A549 (cell line): ENCODE measurements at regions not wholly inside any gene's neighbourhood (a gene's known extent, or its start where the extent isn't known, plus 50 kb on each side); places are given as distances from the start of the nearest gene placed in this dataset.

Experiments used
- ATAC-seq, 2 experiments: fragments of 200-7000 bp in 1 of 2; fragments of >200 bp in 1 of 2; cut with Nextera tagmentation in 1 of 2; cut with Tn5 transposase in 1 of 2; 3 replicates each; pipeline versions ENCODE4 v1.8.0 to v1.9.1; 2018 to 2020; ENCODE audit warnings: mild to moderate bottlenecking in 1 of 2, moderate library complexity in 1 of 2
- CTCF ChIA-PET: fragments of 300-600 bp; sonication (Branson Sonifier 250); formaldehyde crosslinking; extraction: SDS; loops from one replicate; lab custom pipeline; 2021; ENCODE audit warnings: antibody characterized with exemption, inconsistent platforms; lab: Yijun Ruan, JAX
- POLR2A ChIA-PET: fragments of 350-600 bp; formaldehyde crosslinking; extraction: SDS; loops from one replicate; lab custom pipeline; 2021; ENCODE audit warnings: antibody characterized with exemption, inconsistent platforms; lab: Yijun Ruan, JAX
- DNase-seq, 2 experiments: peaks; one replicate each; pipeline versions ENCODE4 v3.0.0 to v3.0.0-alpha.2; 2011 to 2016; ENCODE audit warnings: low read depth in 1 of 2, low spot score in 1 of 2
- FAIRE-seq: peaks from 2 replicates; lab custom pipeline; 2011; peaks lifted over from hg19 to GRCh38; lab: Jason Lieb, UNC
- H3K27ac ChIP-seq, 2 experiments: fragments of >200 bp; sonication (Bioruptor Twin); formaldehyde crosslinking; 3 replicates each; pipeline ENCODE4 v1.5.1; 2016 to 2017
- H3K4me1 ChIP-seq: fragments of >200 bp; sonication (Bioruptor Twin); formaldehyde crosslinking; 3 replicates; pipeline ENCODE4 v1.6.1; 2016
- H3K4me2 ChIP-seq: fragments of >200 bp; sonication (Bioruptor Twin); formaldehyde crosslinking; 3 replicates; pipeline ENCODE4 v1.6.1; 2016
- H3K4me3 ChIP-seq: fragments of >200 bp; sonication (Bioruptor Twin); formaldehyde crosslinking; 3 replicates; pipeline ENCODE4 v1.5.1; 2016
- H3K9me3 ChIP-seq: fragments of >200 bp; sonication (Bioruptor Twin); formaldehyde crosslinking; 3 replicates; pipeline ENCODE4 v1.6.1; 2016
- BHLHE40 ChIP-seq: IDR thresholded peaks from 2 replicates; pipeline ENCODE4 v1.6.1; 2012; ENCODE audit warnings: low read depth, low read length, inconsistent platforms
- CBX2 ChIP-seq: fragments of 200-600 bp; sonication (generic); IDR thresholded peaks from 2 replicates; pipeline ENCODE4 v1.6.1; 2016; ENCODE audit warnings: low read depth, mild to moderate bottlenecking, borderline replicate concordance
- EHF ChIP-seq: fragments of 250-450 bp; sonication (Bioruptor Pico); IDR thresholded peaks from 2 replicates; pipeline ENCODE4 v1.5.0; 2020; ENCODE audit warnings: mild to moderate bottlenecking
- FOSB ChIP-seq: fragments of 250-450 bp; sonication (Bioruptor Pico); IDR thresholded peaks from 2 replicates; pipeline ENCODE4 v1.5.0; 2020; ENCODE audit warnings: mild to moderate bottlenecking, moderate library complexity
- FOXS1 ChIP-seq: fragments of 250-450 bp; sonication (Bioruptor Pico); IDR thresholded peaks from 2 replicates; pipeline ENCODE4 v1.5.0; 2020; ENCODE audit warnings: mild to moderate bottlenecking, moderate library complexity
- HOXA7 ChIP-seq: fragments of 250-450 bp; sonication (Bioruptor Pico); IDR thresholded peaks from 2 replicates; pipeline ENCODE4 v1.5.0; 2020; ENCODE audit warnings: mild to moderate bottlenecking, moderate library complexity
- HOXB13 ChIP-seq: fragments of 250-450 bp; sonication (Bioruptor Pico); IDR thresholded peaks from 2 replicates; pipeline ENCODE4 v1.5.0; 2020; ENCODE audit warnings: low read depth, mild to moderate bottlenecking, moderate library complexity
- JUN ChIP-seq, 2 experiments: fragments of >200 bp; sonication (Bioruptor Twin); formaldehyde crosslinking; IDR thresholded peaks; 2 replicates in 1 of 2; 3 replicates in 1 of 2; pipeline ENCODE4 v1.6.1; 2016 to 2017
- JUNB ChIP-seq: fragments of >200 bp; sonication (Bioruptor Twin); formaldehyde crosslinking; IDR thresholded peaks from 2 replicates; pipeline ENCODE4 v1.6.1; 2016
- KDM1A ChIP-seq: fragments of 200-600 bp; sonication (generic); IDR thresholded peaks from 2 replicates; pipeline ENCODE4 v1.6.1; 2016; ENCODE audit warnings: low read depth, mild to moderate bottlenecking
- MAFK ChIP-seq: fragments of 450-650 bp; IDR thresholded peaks from 2 replicates; pipeline ENCODE4 v1.6.1; 2014; ENCODE audit not compliant: partially characterized antibody
- NPAS2 ChIP-seq: fragments of 250-450 bp; sonication (Bioruptor Pico); IDR thresholded peaks from 2 replicates; pipeline ENCODE4 v1.8.0; 2022; ENCODE audit warnings: mild to moderate bottlenecking, moderate library complexity, borderline replicate concordance
- POLR2AphosphoS2 ChIP-seq: conservative IDR thresholded peaks from 2 replicates; pipeline ENCODE4 v1.6.1; 2012; ENCODE audit warnings: low read length, improper control_type of control experiment, inconsistent platforms
- RARB ChIP-seq: fragments of 250-450 bp; sonication (Bioruptor Pico); IDR thresholded peaks from 2 replicates; pipeline ENCODE4 v1.8.0; 2021; ENCODE audit warnings: mild to moderate bottlenecking, moderate library complexity
- RFX5 ChIP-seq: fragments of 450-650 bp; IDR thresholded peaks from 2 replicates; pipeline ENCODE4 v1.7.1; 2014; ENCODE audit warnings: antibody characterized with exemption, mild to moderate bottlenecking, moderate library complexity
- RNF2 ChIP-seq: fragments of 200-600 bp; sonication (generic); IDR thresholded peaks from 2 replicates; pipeline ENCODE4 v1.6.1; 2016; ENCODE audit warnings: low read depth, mild to moderate bottlenecking, antibody characterized with exemption, moderate library complexity, borderline replicate concordance
- SMC3 ChIP-seq: fragments of >200 bp; sonication (Bioruptor Twin); formaldehyde crosslinking; IDR thresholded peaks from 3 replicates; pipeline ENCODE4 v1.6.1; 2018; ENCODE audit warnings: inconsistent platforms
- SREBF2 ChIP-seq: fragments of 450-650 bp; IDR thresholded peaks from 2 replicates; pipeline ENCODE4 v1.6.1; 2014; ENCODE audit warnings: mild to moderate bottlenecking, moderate library complexity
- TFCP2L1 ChIP-seq: fragments of 250-450 bp; sonication (Bioruptor Pico); IDR thresholded peaks from 2 replicates; pipeline ENCODE4 v1.5.0; 2021; ENCODE audit warnings: mild to moderate bottlenecking
- TP53 ChIP-seq: fragments of 250-450 bp; sonication (Bioruptor Pico); IDR thresholded peaks from 2 replicates; pipeline ENCODE4 v1.5.0; 2021; ENCODE audit warnings: mild to moderate bottlenecking, moderate library complexity
- ZC3H11A ChIP-seq: fragments of 450-650 bp; IDR thresholded peaks from 2 replicates; pipeline ENCODE4 v1.6.1; 2014; ENCODE audit warnings: antibody characterized with exemption, mild to moderate bottlenecking
- ZNF302 ChIP-seq: fragments of 250-450 bp; sonication (Bioruptor Pico); IDR thresholded peaks from 2 replicates; pipeline ENCODE4 v1.9.0; 2021; ENCODE audit warnings: inconsistent platforms, mild to moderate bottlenecking, moderate library complexity
- ZSCAN20 ChIP-seq: fragments of 250-450 bp; sonication (Bioruptor Pico); IDR thresholded peaks from 2 replicates; pipeline ENCODE4 v1.8.0; 2022; ENCODE audit warnings: mild to moderate bottlenecking, moderate library complexity
- WGBS: methylation state at CpG from one replicate; pipeline ENCODE4 v1.1.6; 2017; ENCODE audit errors: missing lambda C conversion rate; 5-methylcytosine and 5-hydroxymethylcytosine counted together
- TF ChIP-seq, protein P1 (sequence below): IDR thresholded peaks from 2 replicates; pipeline ENCODE4 v1.6.1; 2012; ENCODE audit warnings: low read depth, borderline replicate concordance
- TF ChIP-seq, protein P2 (sequence below): fragments of 150-350 bp; IDR thresholded peaks from 2 replicates; pipeline ENCODE4 v1.6.1; 2014; ENCODE audit warnings: low read depth, mild to moderate bottlenecking, low read length
- TF ChIP-seq, protein P3 (sequence below): fragments of 450-650 bp; IDR thresholded peaks from 2 replicates; pipeline ENCODE4 v1.6.1; 2014; ENCODE audit warnings: antibody characterized with exemption
- TF ChIP-seq, protein P4 (sequence below): IDR thresholded peaks from 2 replicates; pipeline ENCODE4 v1.6.1; 2012

DNA sequence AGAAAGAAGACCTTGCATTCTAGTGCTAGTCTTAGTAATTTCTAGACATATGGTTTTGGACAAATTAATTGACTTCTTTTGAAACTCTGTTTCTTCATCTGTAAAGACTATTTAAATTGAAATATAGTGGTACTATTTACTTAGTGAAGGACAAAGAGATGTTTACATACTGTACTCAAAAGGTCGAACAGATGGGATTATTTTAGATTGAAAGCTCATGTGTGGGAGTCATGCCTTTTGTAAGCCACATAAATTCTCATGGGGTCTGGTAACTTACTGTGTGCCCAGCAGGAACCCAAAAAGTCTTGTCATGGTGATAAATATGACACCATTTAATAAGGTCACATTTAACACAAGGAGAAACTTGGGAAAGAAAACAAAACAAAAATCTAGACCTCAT is 368.2 kb upstream of the CITED2 start:
- DNase-seq (no peak), FAIRE-seq (no peak), ATAC-seq (no peak)
- peak overlapping the region; percentile 58 to 66; a peak in 4 of 6 replicates for H3K27ac ChIP-seq
- H3K9me3 ChIP-seq = no peaks in the 10 kb centered on the region
- TF ChIP-seq TP53 (CRISPR knock-in tag) (no peak), JUN (IDR thresholded peaks at IDR 0.05) (no peak), SREBF2 (no peak), BHLHE40 (no peak), JUNB (no peak), FOXS1 (no peak), NPAS2 (CRISPR knock-in tag) (no peak), HOXA7 (CRISPR knock-in tag) (no peak), RFX5 (no peak), ZSCAN20 (no peak), RARB (CRISPR knock-in tag) (no peak), ZC3H11A (no peak), ZNF302 (CRISPR knock-in tag) (no peak), RNF2 (no peak), FOSB (CRISPR knock-in tag) (no peak), EHF (no peak)
- TF ChIP-seq, protein P1, sequence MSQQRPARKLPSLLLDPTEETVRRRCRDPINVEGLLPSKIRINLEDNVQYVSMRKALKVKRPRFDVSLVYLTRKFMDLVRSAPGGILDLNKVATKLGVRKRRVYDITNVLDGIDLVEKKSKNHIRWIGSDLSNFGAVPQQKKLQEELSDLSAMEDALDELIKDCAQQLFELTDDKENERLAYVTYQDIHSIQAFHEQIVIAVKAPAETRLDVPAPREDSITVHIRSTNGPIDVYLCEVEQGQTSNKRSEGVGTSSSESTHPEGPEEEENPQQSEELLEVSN = no peak
- TF ChIP-seq, protein P2, sequence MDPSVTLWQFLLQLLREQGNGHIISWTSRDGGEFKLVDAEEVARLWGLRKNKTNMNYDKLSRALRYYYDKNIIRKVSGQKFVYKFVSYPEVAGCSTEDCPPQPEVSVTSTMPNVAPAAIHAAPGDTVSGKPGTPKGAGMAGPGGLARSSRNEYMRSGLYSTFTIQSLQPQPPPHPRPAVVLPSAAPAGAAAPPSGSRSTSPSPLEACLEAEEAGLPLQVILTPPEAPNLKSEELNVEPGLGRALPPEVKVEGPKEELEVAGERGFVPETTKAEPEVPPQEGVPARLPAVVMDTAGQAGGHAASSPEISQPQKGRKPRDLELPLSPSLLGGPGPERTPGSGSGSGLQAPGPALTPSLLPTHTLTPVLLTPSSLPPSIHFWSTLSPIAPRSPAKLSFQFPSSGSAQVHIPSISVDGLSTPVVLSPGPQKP = no peak
- TF ChIP-seq, protein P3, sequence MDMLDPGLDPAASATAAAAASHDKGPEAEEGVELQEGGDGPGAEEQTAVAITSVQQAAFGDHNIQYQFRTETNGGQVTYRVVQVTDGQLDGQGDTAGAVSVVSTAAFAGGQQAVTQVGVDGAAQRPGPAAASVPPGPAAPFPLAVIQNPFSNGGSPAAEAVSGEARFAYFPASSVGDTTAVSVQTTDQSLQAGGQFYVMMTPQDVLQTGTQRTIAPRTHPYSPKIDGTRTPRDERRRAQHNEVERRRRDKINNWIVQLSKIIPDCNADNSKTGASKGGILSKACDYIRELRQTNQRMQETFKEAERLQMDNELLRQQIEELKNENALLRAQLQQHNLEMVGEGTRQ = no peak
- TF ChIP-seq, protein P4, sequence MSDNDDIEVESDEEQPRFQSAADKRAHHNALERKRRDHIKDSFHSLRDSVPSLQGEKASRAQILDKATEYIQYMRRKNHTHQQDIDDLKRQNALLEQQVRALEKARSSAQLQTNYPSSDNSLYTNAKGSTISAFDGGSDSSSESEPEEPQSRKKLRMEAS = no peak
- 36% methylated on average over 1 of the region's 1 CpG for WGBS
- peaks cover 29% of the 10 kb centered on the region for H3K4me1 ChIP-seq
- H3K4me3 ChIP-seq = no peak overlapping the region
- CTCF ChIA-PET = interaction anchor here (1.4 kb wide), 1 partner anchor 13 kb away, joined by 4 read pairs; no protein-coding TSS in a partner anchor
- peak overlapping the region; percentile 68; the same call in 2 of the 3 replicates for H3K4me2 ChIP-seq
- POLR2A ChIA-PET = no interaction called here

DNA sequence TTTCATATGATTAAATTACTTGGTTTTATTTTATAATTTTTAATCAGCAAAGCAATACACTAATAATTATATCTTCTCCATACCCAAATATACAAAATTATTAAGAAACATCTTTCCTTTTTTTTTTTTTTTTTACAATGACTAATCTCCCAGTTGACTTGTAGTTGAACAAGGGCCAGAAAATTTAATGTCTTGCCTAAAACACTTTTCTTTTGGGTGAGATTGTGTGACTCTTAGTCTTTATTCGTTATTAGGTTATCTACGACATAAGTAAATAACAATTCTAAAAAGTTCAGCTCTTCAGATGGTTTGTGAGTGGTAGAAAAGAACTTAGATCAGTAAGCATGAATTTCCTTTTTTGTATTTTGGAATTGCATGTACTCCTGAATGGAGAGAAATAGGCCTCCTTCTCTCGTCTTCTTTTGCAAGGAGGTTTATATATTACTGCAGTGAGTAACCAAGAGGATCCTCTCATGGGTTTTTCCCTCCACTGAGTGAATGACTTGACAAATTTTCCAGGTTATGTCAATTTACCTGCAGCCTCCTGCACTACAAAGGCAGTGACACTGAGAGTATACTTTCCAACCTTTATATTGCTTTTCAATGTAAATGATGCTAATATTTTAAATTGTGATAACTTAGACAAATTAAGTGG is 364.5 kb upstream of the CITED2 start:
- ChIA-PET POLR2A (no interaction called here), CTCF (no interaction called here)
- H3K27ac ChIP-seq = 0 out of 6 replicates have a peak overlapping the region, but pooled peaks of 1 of the 2 experiments have one; percentile 29
- WGBS = 48% methylated on average over 3 of the region's 3 CpGs
- FAIRE-seq = no peak
- ATAC-seq = no peak
- H3K4me2 ChIP-seq = 0 out of 3 replicates have a peak overlapping the region, but pooled peaks have one; percentile 17
- H3K4me1 ChIP-seq = peaks cover 17% of the 10 kb centered on the region
- peak; percentile 22 for TF ChIP-seq MAFK
- no peak for TF ChIP-seq JUNB
- TF ChIP-seq SMC3 = no peak
- no peak for DNase-seq
- H3K9me3 ChIP-seq = no peaks in the 10 kb centered on the region
- no peak overlapping the region for H3K4me3 ChIP-seq

DNA sequence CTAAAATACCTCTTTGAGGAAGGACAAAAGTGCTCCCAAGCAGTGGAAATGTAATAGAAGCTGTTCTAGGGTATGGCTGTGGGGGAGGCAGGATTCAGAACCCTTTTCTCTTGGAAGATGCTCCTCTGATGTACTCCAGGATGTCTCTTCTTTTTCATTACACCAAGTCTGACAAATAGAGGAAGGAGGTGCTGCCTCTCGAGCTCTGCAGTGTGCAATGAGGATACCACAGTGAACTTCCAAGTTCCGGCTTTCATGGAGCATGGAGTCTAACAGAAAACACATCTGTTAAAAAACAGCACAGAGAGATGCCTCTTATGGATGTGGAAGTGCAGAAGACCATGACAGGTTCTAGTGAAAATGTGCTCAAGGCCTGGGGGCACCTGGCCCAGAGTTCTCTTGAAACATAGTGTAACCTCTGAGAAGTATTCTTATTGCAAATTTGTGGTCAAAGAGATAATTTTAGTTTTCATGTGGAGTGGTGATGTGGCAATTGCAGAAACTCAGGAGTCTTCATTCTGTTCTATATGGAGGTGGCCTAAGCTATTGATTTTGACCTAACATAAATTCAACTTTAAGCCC is 362.0 kb upstream of the CITED2 start:
- WGBS = 86% methylated on average over 2 of the region's 2 CpGs
- CTCF ChIA-PET = no interaction called here

More for the DNA sequence above, 362.0 kb upstream of the CITED2 start:
- H3K4me3 ChIP-seq = no peak overlapping the region
- no peak overlapping the region for H3K27ac ChIP-seq
- H3K4me2 ChIP-seq = no peak overlapping the region
- DNase-seq = no peak
- POLR2A ChIA-PET = no interaction called here
- no peak for TF ChIP-seq HOXA7 (CRISPR knock-in tag)
- TF ChIP-seq POLR2AphosphoS2 = no peak
- no peak for TF ChIP-seq KDM1A
- no peak for TF ChIP-seq HOXB13 (CRISPR knock-in tag)
- TF ChIP-seq CBX2 = no peak
- TF ChIP-seq TFCP2L1 (CRISPR knock-in tag) = no peak
- TF ChIP-seq, all 56 proteins: peak for 0
- Histone ChIP-seq H3K9me3 (no peaks in the 10 kb centered on the region), H3K4me1 (peaks cover 16% of the 10 kb centered on the region; the same call in 2 of the 3 replicates)
- FAIRE-seq (no peak), ATAC-seq (no peak)
